ENCODE measurements at regions not wholly inside any gene's neighbourhood (a gene's known extent, or its start where the extent isn't known, plus 50 kb on each side); places are given as distances from the start of the nearest gene placed in this dataset.
"Not testable (repeated sequence)": the region's sequence is repeated elsewhere in the genome, so short reads cannot be mapped to it uniquely, and the experiment has no call there.

- WGBS, 2 donors = 53 to 79% methylated on average over 2 of the region's 2 CpGs
- intact Hi-C loops (cut with DNase I; ENCODE audit: low total_unique reads) = no loop called here
These were observed 228.2 kb downstream of the OPA1 start for GRCh38 chr3:193821151-193821668.

GRCh38 chr3:193822492-193823212 is 229.6 kb downstream of the OPA1 start:
- no peak for DNase-seq (ENCODE audit: low spot score in 2 of 2)
- H3K4me3 ChIP-seq (ENCODE audit: low read depth, poor library complexity, severe bottlenecking) = no peak overlapping the region
- intact Hi-C loops (cut with DNase I; ENCODE audit: low total_unique reads) = no loop called here
- TF ChIP-seq CTCF (IDR thresholded peaks at IDR 0.05) = no peak
- TF ChIP-seq POLR2A (IDR thresholded peaks at IDR 0.05) = no peak
- 75% methylated on average over 3 of the region's 3 CpGs for WGBS, 2 donors

More at GRCh38 chr3:193821151-193821668, 228.2 kb downstream of the OPA1 start:
- DNase-seq (ENCODE audit: low spot score in 2 of 2) = no peak
- no peak overlapping the region for H3K4me3 ChIP-seq (ENCODE audit: low read depth, poor library complexity, severe bottlenecking)
- TF ChIP-seq POLR2A (IDR thresholded peaks at IDR 0.05) (no peak), CTCF (IDR thresholded peaks at IDR 0.05) (no peak)

GRCh38 chr3:193823213-193823605 is 230.2 kb downstream of the OPA1 start:
- H3K4me3 ChIP-seq (ENCODE audit: low read depth, poor library complexity, severe bottlenecking); intact Hi-C loops (cut with DNase I; ENCODE audit: low total_unique reads); DNase-seq (ENCODE audit: low spot score in 2 of 2): not testable (repeated sequence)
- 80 to 86% methylated on average over 3 of the region's 3 CpGs for WGBS, 2 donors

GRCh38 chr3:193824365-193824764 is 231.4 kb downstream of the OPA1 start:
- no peak for DNase-seq (ENCODE audit: low spot score in 2 of 2)
- intact Hi-C loops (cut with DNase I; ENCODE audit: low total_unique reads) = no loop called here
- no peak overlapping the region for H3K4me3 ChIP-seq (ENCODE audit: low read depth, poor library complexity, severe bottlenecking)
- TF ChIP-seq CTCF (IDR thresholded peaks at IDR 0.05) (no peak), POLR2A (IDR thresholded peaks at IDR 0.05) (no peak)

DNA sequence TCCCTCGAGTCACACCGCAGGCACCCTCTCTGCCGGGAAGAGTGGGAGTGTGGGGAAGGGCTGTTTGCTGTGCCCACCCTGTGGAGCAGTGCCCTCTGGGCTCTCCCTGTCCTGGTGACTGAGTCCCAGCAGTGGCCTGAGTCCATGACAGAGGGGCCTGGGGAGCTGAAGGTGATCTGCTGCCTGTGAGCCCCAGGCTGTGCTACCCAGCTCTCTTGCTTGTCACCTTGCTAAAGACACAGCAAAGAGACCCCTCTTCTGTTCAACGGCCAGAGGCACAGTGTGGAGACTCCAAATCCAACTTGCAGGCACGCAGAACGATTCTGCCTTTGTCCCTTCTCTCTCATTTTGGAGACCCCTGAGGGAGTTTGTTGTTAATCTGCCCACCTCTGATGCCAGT is 232.6 kb downstream of the OPA1 start:
- TF ChIP-seq POLR2A (IDR thresholded peaks at IDR 0.05) = no peak
- no peak for TF ChIP-seq CTCF (IDR thresholded peaks at IDR 0.05)
- intact Hi-C loops (cut with DNase I; ENCODE audit: low total_unique reads) = no loop called here
- WGBS, 2 donors = 96 to 100% methylated on average over 6 of the region's 6 CpGs

DNA sequence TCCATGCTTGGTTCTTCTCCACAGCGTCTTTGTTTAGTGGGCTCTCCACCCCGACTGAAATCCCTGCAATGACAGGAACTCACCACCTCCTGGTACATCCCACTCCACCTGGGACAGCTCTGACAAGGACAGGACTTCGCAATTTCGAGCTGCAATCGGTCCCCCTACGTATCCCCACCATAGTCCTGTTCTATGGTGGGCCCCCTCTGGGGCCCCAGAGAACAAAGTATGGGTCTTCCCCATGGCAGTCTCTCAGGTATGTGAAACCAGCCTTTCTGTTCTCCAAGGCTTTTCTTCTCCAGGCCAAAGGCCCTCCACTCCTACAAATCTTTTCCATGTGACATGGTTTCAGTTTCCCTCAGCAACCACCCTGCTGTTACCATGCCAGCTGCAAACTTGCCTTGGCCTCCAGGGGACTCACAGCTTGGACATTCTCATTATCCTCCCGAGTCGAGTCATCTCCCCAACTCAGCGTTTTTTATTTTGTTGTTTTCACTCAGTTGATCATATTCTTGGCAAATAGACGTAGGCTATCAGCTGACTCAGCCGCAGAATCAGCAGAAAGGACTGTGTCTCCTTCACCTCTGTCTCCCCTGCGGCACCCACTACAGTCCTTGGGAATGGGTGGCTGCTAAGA is 233.3 kb downstream of the OPA1 start:
- H3K4me3 ChIP-seq (ENCODE audit: low read depth, poor library complexity, severe bottlenecking) = no peak overlapping the region
- TF ChIP-seq CTCF (IDR thresholded peaks at IDR 0.05) = no peak
- TF ChIP-seq POLR2A (IDR thresholded peaks at IDR 0.05) = no peak
- intact Hi-C loops (cut with DNase I; ENCODE audit: low total_unique reads) = no loop called here
- WGBS, 2 donors = 64 to 67% methylated on average over 12 of the region's 12 CpGs
- peak in 1 of 2 donors; percentile 88 for DNase-seq (ENCODE audit: low spot score in 2 of 2)

More for the DNA sequence above, 232.6 kb downstream of the OPA1 start:
- no peak for DNase-seq (ENCODE audit: low spot score in 2 of 2)
- H3K4me3 ChIP-seq (ENCODE audit: low read depth, poor library complexity, severe bottlenecking) = no peak overlapping the region

All from lower leg skin (tissue), 4 donors.